Cerebellar nuclear complex (tissue), 1 donor: ENCODE measurements at regions not wholly inside any gene's neighbourhood (a gene's known extent, or its start where the extent isn't known, plus 50 kb on each side); places are given as distances from the start of the nearest gene placed in this dataset.

Experiments used
- DNase-seq, 2 experiments: peaks; one replicate each; lab custom pipeline; 2025; lab: John Stamatoyannopoulos, UW

GRCh38 chr5:103624675-103625074 is 62.1 kb upstream of the NUDT12 start:
- no peak for DNase-seq

- no peak for DNase-seq
Measured at GRCh38 chr5:103624035-103624480, 61.5 kb upstream of the NUDT12 start.

- no peak for DNase-seq
Measured at GRCh38 chr5:103623425-103623824, 60.8 kb upstream of the NUDT12 start.

- no peak for DNase-seq
Measured at GRCh38 chr5:103621548-103621930, 59.0 kb upstream of the NUDT12 start.

- DNase-seq = no peak
Measured at GRCh38 chr5:103620851-103621547, 58.4 kb upstream of the NUDT12 start.

GRCh38 chr5:103617913-103618312 is 55.3 kb upstream of the NUDT12 start:
- DNase-seq = no peak

GRCh38 chr5:103617090-103617489 is 54.5 kb upstream of the NUDT12 start:
- DNase-seq = no peak

- DNase-seq = no peak
Measured at GRCh38 chr5:103612545-103612944, 50.0 kb upstream of the NUDT12 start.
